PC-3 (cell line): ENCODE measurements at regions not wholly inside any gene's neighbourhood (a gene's known extent, or its start where the extent isn't known, plus 50 kb on each side); places are given as distances from the start of the nearest gene placed in this dataset.

ENCODE experiments used
- CTCF ChIP-seq: fragments of 300-600 bp; sonication (generic); conservative IDR thresholded peaks from 2 replicates; pipeline ENCODE4 v1.5.1; 2017; ENCODE audit warnings: antibody characterized with exemption, low read depth, mild to moderate bottlenecking, low read length
- EZH2phosphoT487 ChIP-seq: fragments of 300-600 bp; sonication (generic); IDR thresholded peaks from 2 replicates; pipeline ENCODE4 v1.6.1; 2018; ENCODE audit warnings: mild to moderate bottlenecking, antibody characterized with exemption, low read length, borderline replicate concordance

GRCh38 chr10:81095238-81095637 is 557.5 kb downstream of the SH2D4B start:
- TF ChIP-seq EZH2phosphoT487 (no peak), CTCF (no peak)
